DMS53 treated with DMSO at 0.1 percent for 48 hours (cell line): ENCODE measurements at regions not wholly inside any gene's neighbourhood (a gene's known extent, or its start where the extent isn't known, plus 50 kb on each side); places are given as distances from the start of the nearest gene placed in this dataset.

Experiments
- DNase-seq: peaks from one replicate; lab custom pipeline; 2025; ENCODE audit not compliant: unreplicated experiment; lab: John Stamatoyannopoulos, UW

GRCh38 chr5:31100047-31100575 lies 93.4 kb upstream of the CDH6 start:
- no peak for DNase-seq

DNA sequence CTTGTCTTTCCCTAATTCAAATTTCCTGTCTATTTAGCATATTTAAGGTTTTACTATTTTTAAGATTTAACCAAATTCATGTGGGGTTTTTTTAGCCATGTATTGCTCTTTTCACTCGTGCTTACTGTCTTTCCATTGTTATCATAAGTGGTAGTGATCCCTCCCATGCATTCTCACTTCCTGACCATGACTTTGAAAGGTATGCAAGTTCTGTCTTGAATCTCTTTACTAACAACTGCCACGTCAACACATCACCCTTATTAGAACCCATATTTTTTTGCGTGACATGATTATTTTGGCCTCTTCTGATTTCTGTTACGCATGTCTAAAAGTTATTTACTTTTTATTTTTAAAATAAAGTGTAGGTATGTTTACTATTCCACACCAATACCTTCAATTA lies 94.7 kb upstream of the CDH6 start:
- DNase-seq: no peak

DNA sequence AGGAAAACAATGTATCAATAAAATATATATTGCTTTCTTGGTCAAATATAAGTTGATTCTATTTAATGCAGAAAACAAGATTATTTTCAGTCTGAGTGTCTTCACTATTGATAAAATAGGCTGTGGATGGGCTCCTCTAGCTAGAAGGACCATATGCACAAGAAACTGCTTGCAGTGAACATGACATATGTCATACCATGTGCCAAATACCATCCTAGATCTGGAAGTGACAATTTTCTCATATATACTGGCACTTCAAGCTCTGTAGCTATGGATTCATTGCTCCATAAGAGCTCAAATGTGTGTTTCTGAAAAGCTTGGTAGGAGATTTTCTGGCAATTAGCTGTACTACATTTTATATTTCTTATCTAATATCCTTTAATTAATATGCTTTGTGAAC lies 95.6 kb upstream of the CDH6 start:
- no peak for DNase-seq

- no peak for DNase-seq
Measured at GRCh38 chr5:31096238-31096865, 97.1 kb upstream of the CDH6 start.

DNA sequence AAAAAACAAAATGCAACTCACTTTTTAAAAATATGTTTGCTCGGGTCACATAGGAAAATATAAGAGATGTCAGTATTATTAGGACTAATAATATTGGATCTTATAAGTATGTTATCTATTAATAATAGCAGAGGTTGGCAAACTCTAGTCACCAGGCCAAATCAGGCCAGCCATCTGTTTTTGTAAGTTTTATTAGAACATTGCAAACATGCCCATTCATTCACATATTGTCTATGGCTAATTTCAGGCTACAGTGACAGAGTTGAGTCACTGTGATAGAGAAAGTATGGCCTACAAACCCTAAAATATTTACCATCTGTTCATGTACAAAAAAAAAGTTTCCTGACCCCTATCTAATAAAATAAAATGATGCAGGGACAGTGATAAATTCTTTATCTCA lies 97.7 kb upstream of the CDH6 start:
- no peak for DNase-seq

GRCh38 chr5:31091501-31091900 lies 102.0 kb upstream of the CDH6 start:
- no peak for DNase-seq

DNA sequence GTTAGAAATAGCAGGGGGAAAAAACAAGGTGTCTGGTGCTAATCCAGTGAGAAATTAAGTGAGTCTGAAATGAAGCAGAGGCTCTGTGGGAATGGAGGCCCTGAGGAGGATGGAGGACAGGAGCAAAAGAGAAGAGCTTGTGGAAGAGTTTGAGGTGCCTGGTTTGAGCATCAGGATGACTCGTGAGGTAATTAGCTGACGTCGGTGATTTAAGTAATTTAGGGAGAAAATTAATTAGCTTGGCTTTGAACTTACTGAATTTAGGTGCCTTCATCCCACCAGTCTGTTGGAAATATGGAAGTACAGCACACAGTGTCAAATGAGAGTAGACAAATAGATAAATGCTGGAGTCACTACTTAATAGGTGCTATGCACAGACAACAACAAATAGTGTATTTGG lies 103.0 kb upstream of the CDH6 start:
- DNase-seq: no peak

- DNase-seq: no peak
Measured at GRCh38 chr5:31086839-31087415, 106.6 kb upstream of the CDH6 start.

DNA sequence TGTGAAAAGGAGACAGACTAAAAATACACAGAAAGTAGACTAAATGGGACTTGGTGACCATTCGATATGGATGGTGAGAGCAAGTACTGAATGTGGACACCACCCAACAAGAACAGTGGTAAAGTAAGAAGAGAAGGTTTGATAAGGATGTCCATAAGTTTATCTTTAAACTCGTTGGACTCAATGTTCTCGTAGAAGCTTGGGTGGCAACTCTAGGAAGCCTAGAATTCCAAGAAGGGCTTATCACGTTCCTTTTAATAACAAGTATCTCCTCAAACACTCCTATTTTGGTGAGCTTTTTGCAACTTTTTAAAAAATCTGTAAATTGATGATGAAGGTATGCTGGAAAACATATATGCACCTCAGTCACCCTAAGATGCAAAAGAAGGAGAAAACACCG lies 108.6 kb upstream of the CDH6 start:
- no peak for DNase-seq

DNA sequence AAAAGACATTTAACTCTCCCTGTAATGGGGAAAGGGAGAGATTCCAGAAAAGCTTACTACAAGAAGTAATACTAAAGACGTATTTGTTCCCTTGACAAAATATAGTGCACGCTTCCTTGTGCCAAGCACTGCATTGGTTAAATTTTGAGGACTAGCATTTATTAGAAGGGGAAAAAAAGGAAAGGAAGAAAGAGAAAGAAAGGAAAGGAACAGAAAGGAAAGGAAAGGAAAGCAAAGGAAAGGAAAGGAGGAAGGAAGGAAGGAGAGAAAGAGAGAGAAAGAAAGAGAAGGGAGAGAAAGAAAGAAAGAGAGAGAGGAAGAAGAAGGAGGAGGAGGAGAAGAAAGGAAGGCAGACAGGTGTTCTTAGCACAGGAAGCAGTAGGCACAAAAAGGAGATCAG lies 110.1 kb upstream of the CDH6 start:
- no peak for DNase-seq

DNA sequence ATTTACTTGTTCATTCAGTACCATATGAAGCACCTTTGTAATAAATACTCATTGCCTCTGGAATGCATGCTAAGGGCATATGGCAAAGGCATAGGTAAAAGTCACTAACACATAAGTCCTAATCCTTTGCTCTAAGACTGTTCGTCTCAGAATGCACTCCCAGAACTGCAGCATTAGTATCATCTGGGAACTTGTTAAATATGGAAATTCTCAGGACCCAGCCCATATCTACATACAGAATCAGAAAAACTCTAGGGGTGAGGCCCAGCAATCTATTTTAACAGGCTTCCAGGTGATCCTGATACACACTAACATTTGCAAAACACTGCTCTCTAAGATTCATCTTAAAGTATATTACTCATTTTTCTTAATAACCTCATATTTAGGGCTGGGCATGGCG lies 113.8 kb upstream of the CDH6 start:
- DNase-seq: no peak

- no peak for DNase-seq
Measured at GRCh38 chr5:31078956-31079355, 114.5 kb upstream of the CDH6 start.

- DNase-seq: no peak
Measured at GRCh38 chr5:31075981-31076380, 117.5 kb upstream of the CDH6 start.

- no peak for DNase-seq
Measured at GRCh38 chr5:31068287-31068686, 125.2 kb upstream of the CDH6 start.

- DNase-seq: no peak
Measured at GRCh38 chr5:31066655-31067328, 126.7 kb upstream of the CDH6 start.

DNA sequence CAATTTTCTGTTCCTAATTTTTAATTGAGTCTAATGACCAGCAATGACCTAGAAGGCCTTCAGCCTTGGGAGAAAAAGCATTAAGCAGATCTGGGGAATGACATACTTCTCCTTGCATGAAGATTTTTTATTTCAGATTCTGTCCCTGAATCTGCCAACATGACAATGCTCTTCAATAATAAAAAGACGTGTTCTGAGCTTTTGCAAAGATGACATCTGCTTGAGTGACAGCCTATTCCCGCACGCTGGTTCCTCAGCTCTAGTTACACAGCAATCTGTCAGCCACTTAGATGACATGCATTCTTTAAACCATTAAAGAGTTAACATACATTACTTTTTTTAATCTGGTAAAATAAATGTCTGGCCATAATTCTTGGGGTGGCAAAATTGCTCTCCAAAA lies 129.3 kb upstream of the CDH6 start:
- DNase-seq: no peak

DNA sequence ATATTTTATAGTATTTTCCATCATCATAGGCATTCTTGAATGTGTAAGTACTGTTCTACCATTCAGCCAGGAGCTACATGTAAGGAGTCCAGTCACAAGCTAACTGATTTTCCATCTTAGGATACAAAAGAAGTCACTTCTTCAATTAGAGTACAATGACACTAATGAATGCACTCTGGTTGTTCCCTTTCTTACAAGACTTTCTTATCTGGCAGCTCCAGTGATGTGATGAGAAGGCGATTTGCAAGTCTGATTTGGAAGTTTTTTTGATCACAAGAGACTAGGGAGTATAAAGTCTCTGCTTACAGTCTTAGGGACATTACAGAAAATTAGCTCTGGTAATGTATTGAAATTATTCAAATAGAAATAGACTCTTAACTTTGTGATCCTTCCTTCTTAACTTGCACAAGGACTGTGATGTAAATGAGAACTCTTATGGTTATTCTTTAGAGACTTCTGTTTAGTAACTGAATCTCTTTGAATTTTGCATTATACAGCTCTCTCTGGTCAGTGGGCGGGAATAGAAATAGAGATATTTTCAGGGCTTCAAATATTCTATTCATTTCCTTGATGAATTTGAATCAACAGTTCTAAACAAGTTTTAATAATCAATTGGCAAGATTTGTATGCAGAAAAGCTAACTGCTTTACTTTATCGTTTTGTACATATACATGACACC lies 130.4 kb upstream of the CDH6 start:
- DNase-seq: no peak

DNA sequence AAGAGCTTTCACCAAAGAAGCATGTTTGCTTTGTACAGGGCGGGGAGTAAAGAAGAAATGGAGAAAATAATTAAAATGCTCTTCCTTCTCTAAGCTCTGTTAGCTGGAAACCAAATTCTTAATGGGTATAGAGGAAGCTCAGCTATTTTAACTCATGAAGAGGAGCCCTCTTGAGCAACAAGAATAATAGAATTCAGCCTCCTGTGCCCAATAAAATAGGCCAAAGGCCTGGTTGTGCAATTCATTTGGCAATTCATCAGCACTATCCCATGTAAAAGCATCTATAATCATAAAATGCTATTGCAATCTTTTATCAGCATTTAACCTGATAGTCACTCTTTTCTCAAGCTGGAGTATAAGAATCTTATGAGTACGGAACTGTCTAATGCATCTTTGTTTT lies 133.6 kb upstream of the CDH6 start:
- DNase-seq: no peak

DNA sequence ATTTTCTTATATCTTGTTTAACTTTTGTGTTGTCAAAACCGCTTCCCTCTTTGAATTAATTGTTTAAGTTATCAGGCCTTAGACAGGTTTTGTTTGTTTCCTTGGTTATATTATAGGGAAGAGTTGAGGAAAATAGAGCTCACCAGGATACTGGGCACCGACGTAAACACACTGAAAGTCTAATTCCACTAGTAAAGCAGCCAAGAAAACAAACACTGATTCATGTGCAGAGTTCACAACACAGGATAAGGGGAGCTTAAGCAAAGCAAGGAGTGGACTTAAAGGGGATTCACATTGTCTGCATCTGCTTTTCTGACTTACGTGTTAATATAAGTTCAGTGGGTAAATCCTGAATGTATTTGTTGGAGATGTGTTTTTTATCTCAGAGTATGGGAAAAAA lies 139.0 kb upstream of the CDH6 start:
- DNase-seq: no peak

- DNase-seq: no peak
Measured at GRCh38 chr5:31052937-31053658, 140.4 kb upstream of the CDH6 start.

- DNase-seq: no peak
Measured at GRCh38 chr5:31051316-31051715, 142.2 kb upstream of the CDH6 start.
